Parathyroid adenoma (tissue), 2 donors: ENCODE measurements at regions not wholly inside any gene's neighbourhood (a gene's known extent, or its start where the extent isn't known, plus 50 kb on each side); places are given as distances from the start of the nearest gene placed in this dataset.
A peak's percentile ranks its signal among the peaks of the same experiment; 100 is the strongest.

Experiments used
- H2AFZ ChIP-seq: fragments of 300-600 bp; sonication (generic); one replicate; pipeline ENCODE4 v1.7.0; 2017; ENCODE audit warnings: antibody characterized with exemption, mild to moderate bottlenecking
- H3K27ac ChIP-seq: fragments of 300-600 bp; sonication (generic); one replicate; pipeline ENCODE4 v1.7.0; 2017
- H3K27me3 ChIP-seq: fragments of 300-600 bp; sonication (generic); one replicate; pipeline ENCODE4 v1.7.0; 2017; ENCODE audit warnings: low read length; ENCODE audit not compliant: control insufficient read depth, insufficient read depth
- H3K36me3 ChIP-seq: fragments of 300-600 bp; sonication (generic); one replicate; pipeline ENCODE4 v1.7.0; 2017; ENCODE audit warnings: low read length; ENCODE audit not compliant: control insufficient read depth, insufficient read depth
- H3K4me1 ChIP-seq: fragments of 300-600 bp; sonication (generic); one replicate; pipeline ENCODE4 v1.7.0; 2017; ENCODE audit warnings: control low read depth
- H3K4me2 ChIP-seq: fragments of 300-600 bp; sonication (generic); one replicate; pipeline ENCODE4 v1.7.0; 2017; ENCODE audit warnings: low read length
- H3K4me3 ChIP-seq: fragments of 300-600 bp; sonication (generic); one replicate; pipeline ENCODE4 v1.7.0; 2017; ENCODE audit warnings: low read depth, low read length
- H3K79me2 ChIP-seq: fragments of 300-600 bp; sonication (generic); one replicate; pipeline ENCODE4 v1.7.0; 2017; ENCODE audit warnings: control low read depth
- H3K9ac ChIP-seq: fragments of 300-600 bp; sonication (generic); one replicate; pipeline ENCODE4 v1.7.0; 2017; ENCODE audit warnings: mild to moderate bottlenecking
- H3K9me3 ChIP-seq: fragments of 300-600 bp; sonication (generic); one replicate; pipeline ENCODE4 v1.7.0; 2017; ENCODE audit warnings: low read length; ENCODE audit not compliant: control insufficient read depth
- TF ChIP-seq, protein P1 (sequence below): fragments of 300-600 bp; sonication (generic); IDR thresholded peaks from one replicate; pipeline ENCODE4 v1.7.0; 2017; ENCODE audit warnings: antibody characterized with exemption, mild to moderate bottlenecking
- donor health status: primary hyperparathyroidism.

DNA sequence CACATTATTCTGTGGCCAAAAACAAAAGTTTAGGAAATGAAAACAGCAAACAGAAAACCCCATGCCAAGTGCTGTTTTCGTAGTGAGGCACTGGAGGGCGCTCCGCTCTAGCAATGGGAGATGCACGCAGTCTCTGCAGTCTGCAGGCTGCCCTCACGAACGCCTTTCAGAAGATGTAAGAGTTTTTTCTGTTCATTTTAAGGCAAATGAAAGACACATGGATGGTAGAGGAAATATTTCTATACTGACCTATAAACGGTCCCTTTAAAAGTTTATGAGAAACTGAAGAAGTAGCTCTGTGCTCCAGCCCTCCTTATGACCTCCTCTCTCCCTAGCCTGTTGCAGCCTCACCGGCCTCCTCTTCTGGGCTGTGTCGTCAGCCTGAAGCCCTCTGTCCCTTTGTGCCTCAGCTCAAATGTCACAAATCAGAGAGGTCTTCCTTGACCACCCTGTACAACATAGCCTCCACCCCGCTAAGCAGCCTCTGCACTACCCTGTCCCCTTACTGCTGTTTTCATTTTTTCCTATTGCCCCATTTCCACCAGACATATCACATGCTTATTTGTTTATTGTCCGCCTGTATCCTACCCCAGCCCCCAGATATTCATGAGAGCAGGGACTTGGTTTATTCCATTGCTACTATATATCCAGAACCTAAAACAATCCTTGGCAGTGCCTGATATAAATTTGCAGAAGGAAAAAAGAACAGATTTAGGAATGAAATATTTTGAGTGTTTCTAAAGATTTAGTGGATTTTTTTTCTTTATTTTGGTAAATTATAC is 116.4 kb downstream of the TM9SF2 start:
- Histone ChIP-seq H3K9me3 (no peaks in the 10 kb centered on the region), H3K4me2 (no peak overlapping the region), H3K27ac (no peak overlapping the region), H2AFZ (no peak overlapping the region), H3K4me3 (no peak overlapping the region), H3K9ac (no peak overlapping the region), H3K79me2 (no peaks in the 10 kb centered on the region), H3K36me3 (no peaks in the 10 kb centered on the region), H3K4me1 (no peaks in the 10 kb centered on the region), H3K27me3 (no peaks in the 10 kb centered on the region)
- TF ChIP-seq, protein P1, sequence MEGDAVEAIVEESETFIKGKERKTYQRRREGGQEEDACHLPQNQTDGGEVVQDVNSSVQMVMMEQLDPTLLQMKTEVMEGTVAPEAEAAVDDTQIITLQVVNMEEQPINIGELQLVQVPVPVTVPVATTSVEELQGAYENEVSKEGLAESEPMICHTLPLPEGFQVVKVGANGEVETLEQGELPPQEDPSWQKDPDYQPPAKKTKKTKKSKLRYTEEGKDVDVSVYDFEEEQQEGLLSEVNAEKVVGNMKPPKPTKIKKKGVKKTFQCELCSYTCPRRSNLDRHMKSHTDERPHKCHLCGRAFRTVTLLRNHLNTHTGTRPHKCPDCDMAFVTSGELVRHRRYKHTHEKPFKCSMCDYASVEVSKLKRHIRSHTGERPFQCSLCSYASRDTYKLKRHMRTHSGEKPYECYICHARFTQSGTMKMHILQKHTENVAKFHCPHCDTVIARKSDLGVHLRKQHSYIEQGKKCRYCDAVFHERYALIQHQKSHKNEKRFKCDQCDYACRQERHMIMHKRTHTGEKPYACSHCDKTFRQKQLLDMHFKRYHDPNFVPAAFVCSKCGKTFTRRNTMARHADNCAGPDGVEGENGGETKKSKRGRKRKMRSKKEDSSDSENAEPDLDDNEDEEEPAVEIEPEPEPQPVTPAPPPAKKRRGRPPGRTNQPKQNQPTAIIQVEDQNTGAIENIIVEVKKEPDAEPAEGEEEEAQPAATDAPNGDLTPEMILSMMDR, result peak; percentile 20

DNA sequence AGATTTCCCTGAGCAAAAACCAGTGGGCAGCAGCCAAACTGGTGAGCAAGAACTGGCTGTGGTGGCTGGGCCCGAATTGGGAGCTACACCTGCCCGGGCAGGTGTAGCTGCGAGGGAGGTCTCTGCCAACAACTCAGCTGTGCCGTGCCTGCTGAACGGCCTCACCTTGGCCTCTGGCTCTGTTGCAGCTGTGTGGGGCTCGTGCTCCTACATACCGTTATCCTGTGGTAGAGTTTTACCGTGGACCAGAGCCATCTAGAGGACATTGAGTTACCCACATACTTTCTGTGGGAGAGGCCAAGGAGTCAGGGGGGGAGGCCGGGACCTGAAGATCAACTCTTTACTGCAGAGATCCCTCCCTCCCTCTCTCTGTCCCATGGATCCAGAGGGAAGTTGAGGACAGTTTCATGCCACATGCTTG is 113.2 kb downstream of the TM9SF2 start:
- Histone ChIP-seq H3K79me2 (no peaks in the 10 kb centered on the region), H3K4me2 (no peak overlapping the region), H3K4me1 (no peaks in the 10 kb centered on the region), H3K4me3 (no peak overlapping the region), H3K9me3 (no peaks in the 10 kb centered on the region), H3K36me3 (no peaks in the 10 kb centered on the region), H3K27me3 (no peaks in the 10 kb centered on the region), H3K27ac (no peak overlapping the region), H3K9ac (no peak overlapping the region), H2AFZ (no peak overlapping the region)
- TF ChIP-seq, protein P1, result no peak
